ENCODE measurements at regions not wholly inside any gene's neighbourhood (a gene's known extent, or its start where the extent isn't known, plus 50 kb on each side); places are given as distances from the start of the nearest gene placed in this dataset.
"Not testable (repeated sequence)": the region's sequence is repeated elsewhere in the genome, so short reads cannot be mapped to it uniquely, and the experiment has no call there.

GRCh38 chr20:30669330-30670029 lies 588.0 kb upstream of the DEFB115 start:
- not testable (repeated sequence) for DNase-seq (ENCODE audit: low spot score)

- DNase-seq (ENCODE audit: low spot score): not testable (repeated sequence)
Measured at GRCh38 chr20:30671120-30671519, 586.3 kb upstream of the DEFB115 start.

- not testable (repeated sequence) for DNase-seq (ENCODE audit: low spot score)
Measured at GRCh38 chr20:30675988-30676564, 581.4 kb upstream of the DEFB115 start.

GRCh38 chr20:30682236-30682635 lies 575.2 kb upstream of the DEFB115 start:
- not testable (repeated sequence) for DNase-seq (ENCODE audit: low spot score)

- not testable (repeated sequence) for DNase-seq (ENCODE audit: low spot score)
Measured at GRCh38 chr20:30712861-30713260, 544.6 kb upstream of the DEFB115 start.

GRCh38 chr20:30719415-30720199 lies 537.9 kb upstream of the DEFB115 start:
- DNase-seq (ENCODE audit: low spot score): not testable (repeated sequence)

- not testable (repeated sequence) for DNase-seq (ENCODE audit: low spot score)
Measured at GRCh38 chr20:30723511-30723910, 534.0 kb upstream of the DEFB115 start.

- not testable (repeated sequence) for DNase-seq (ENCODE audit: low spot score)
Measured at GRCh38 chr20:30723934-30724687, 533.4 kb upstream of the DEFB115 start.

- not testable (repeated sequence) for DNase-seq (ENCODE audit: low spot score)
Measured at GRCh38 chr20:30724688-30725074, 532.8 kb upstream of the DEFB115 start.

GRCh38 chr20:30725188-30725587 lies 532.3 kb upstream of the DEFB115 start:
- DNase-seq (ENCODE audit: low spot score): not testable (repeated sequence)

GRCh38 chr20:30728271-30728885 lies 529.1 kb upstream of the DEFB115 start:
- not testable (repeated sequence) for DNase-seq (ENCODE audit: low spot score)
